GM12891 (cell line): ENCODE measurements at regions not wholly inside any gene's neighbourhood (a gene's known extent, or its start where the extent isn't known, plus 50 kb on each side); places are given as distances from the start of the nearest gene placed in this dataset.

Source experiments
- DNase-seq: peaks from one replicate; pipeline ENCODE4 v3.0.0; 2011; ENCODE audit warnings: low spot score; ENCODE audit not compliant: insufficient read length
- FAIRE-seq: peaks from 2 replicates; lab custom pipeline; 2011; peaks lifted over from hg19 to GRCh38; lab: Jason Lieb, UNC
- PAX5 ChIP-seq: IDR thresholded peaks from 2 replicates; pipeline ENCODE4 v1.6.1; 2011; ENCODE audit warnings: low read length, moderate library complexity, mild to moderate bottlenecking; ENCODE audit not compliant: insufficient read depth, severe bottlenecking
- POLR2A ChIP-seq: IDR thresholded peaks from 2 replicates; pipeline ENCODE4 v1.6.1; 2011; ENCODE audit warnings: low read depth, low read length, control low read depth
- POLR2AphosphoS5 ChIP-seq: IDR thresholded peaks from 2 replicates; pipeline ENCODE4 v1.6.1; 2011; ENCODE audit warnings: low read depth, low read length, control low read depth
- POU2F2 ChIP-seq: IDR thresholded peaks from 2 replicates; pipeline ENCODE4 v1.6.1; 2011; ENCODE audit warnings: low read depth, mild to moderate bottlenecking, control low read depth, low read length, moderate library complexity
- SPI1 ChIP-seq: IDR thresholded peaks from 2 replicates; pipeline ENCODE4 v1.6.1; 2011; ENCODE audit warnings: low read depth, low read length, control low read depth
- TAF1 ChIP-seq: IDR thresholded peaks from 2 replicates; pipeline ENCODE4 v1.6.1; 2011; ENCODE audit warnings: low read depth, low read length, control low read depth

DNA sequence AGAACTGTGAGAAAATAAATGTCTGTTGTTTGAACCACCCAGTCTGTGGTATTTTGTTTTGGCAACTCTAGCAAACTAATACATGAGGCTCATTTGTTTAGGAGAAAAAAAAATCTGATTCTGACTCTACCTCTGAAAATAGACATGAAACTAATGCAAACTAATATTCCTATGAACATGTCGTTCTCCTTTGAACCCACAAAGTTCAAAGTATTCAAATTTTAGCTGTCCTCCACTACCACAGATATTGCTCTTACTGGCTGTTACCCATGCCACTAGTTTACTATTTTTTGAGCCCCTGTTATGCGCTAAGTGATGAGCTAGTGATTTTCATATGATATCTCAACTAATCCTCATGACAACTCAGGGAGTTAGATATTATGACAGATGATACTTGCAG is 58.8 kb upstream of the ZNF804B start:
- FAIRE-seq, result no peak
- no peak for TF ChIP-seq POLR2AphosphoS5
- TF ChIP-seq POU2F2, result no peak
- no peak for TF ChIP-seq PAX5
- no peak for TF ChIP-seq SPI1
- no peak for TF ChIP-seq TAF1
- no peak for TF ChIP-seq POLR2A
- no peak for DNase-seq

DNA sequence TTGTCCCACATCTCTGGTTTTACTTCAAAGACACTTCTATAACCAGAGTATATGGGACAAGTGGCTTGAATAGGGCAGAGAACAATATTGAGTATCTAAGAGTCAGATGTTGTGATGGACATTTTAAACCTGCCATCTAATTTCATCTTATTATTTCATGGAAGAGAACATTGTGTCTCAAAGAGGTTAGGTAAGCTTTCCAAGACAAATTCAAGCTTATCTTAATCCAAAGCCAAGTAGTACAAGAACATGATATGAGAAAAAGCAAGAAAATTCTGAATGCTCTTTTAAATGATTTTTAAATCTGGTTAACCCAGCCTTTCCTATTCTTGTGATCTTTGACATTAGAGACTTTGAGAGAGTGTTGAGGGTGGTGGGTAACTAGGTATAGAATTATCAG is 65.3 kb upstream of the ZNF804B start:
- no peak for DNase-seq
- no peak for TF ChIP-seq POU2F2
- TF ChIP-seq TAF1, result no peak
- no peak for TF ChIP-seq PAX5
- TF ChIP-seq POLR2A, result no peak
- TF ChIP-seq POLR2AphosphoS5, result no peak
- no peak for TF ChIP-seq SPI1
- FAIRE-seq, result no peak

DNA sequence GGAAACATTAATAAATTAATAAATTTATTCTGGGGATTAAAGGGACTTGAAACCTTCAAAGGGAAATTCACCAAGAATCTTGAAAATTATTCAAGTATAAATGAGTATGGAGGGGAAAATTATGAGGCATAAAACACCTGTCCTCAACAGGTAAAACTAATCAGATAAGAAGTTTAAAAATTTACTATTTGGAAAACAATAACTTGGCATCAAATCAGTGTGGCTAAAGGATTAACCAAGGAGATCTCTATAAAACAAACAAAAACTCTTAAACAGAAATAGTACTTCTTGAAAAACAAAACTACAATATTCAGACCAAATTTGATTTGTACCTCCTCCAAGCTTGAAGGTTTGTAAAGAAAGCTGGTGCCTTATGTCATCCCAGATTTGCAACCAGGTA is 66.4 kb upstream of the ZNF804B start:
- TF ChIP-seq POLR2A (no peak), POU2F2 (no peak), TAF1 (no peak), PAX5 (no peak), SPI1 (no peak), POLR2AphosphoS5 (no peak)
- FAIRE-seq (no peak), DNase-seq (no peak)

DNA sequence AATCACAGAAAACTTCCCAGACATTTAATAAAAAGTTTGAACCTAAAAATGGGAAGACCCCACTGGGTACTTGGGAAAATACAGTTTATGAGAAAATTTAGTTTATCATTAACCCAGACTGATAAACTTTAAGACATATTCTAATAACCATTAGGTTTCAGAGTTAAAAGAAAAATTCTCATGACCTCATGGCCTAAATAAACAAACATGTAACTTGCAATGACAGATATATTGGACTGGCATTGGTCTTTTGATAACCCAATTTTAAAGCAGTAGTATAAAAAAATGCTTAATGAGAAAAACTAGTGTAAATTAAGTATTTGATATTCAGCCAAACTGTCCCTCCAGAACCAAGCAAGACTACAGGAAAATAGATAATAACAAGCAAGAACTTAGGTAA is 67.0 kb upstream of the ZNF804B start:
- no peak for DNase-seq
- TF ChIP-seq TAF1, result no peak
- TF ChIP-seq POLR2A, result no peak
- no peak for TF ChIP-seq POLR2AphosphoS5
- TF ChIP-seq PAX5, result no peak
- no peak for TF ChIP-seq POU2F2
- no peak for TF ChIP-seq SPI1
- no peak for FAIRE-seq

DNA sequence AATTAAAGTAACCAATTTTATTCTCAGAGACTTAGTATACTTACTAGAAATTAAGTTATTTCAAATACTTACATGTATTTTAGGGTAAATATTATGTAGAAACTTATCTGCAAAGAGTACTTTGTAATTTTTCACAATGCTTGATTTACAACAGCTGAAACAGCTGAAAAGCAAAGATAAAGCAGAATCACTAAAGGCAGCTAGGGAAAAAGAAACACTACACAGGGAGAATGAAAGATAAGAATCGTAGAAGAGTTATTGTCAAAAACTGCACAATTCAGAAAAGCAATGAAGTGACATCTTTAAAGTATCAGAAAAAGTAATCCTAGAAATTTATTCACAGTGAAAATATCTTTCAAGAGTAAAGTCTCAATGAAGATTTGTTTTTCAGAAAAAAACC is 69.7 kb upstream of the ZNF804B start:
- FAIRE-seq (no peak), DNase-seq (no peak)
- no peak for TF ChIP-seq POLR2A
- no peak for TF ChIP-seq TAF1
- no peak for TF ChIP-seq PAX5
- TF ChIP-seq POU2F2, result no peak
- TF ChIP-seq SPI1, result no peak
- TF ChIP-seq POLR2AphosphoS5, result no peak

DNA sequence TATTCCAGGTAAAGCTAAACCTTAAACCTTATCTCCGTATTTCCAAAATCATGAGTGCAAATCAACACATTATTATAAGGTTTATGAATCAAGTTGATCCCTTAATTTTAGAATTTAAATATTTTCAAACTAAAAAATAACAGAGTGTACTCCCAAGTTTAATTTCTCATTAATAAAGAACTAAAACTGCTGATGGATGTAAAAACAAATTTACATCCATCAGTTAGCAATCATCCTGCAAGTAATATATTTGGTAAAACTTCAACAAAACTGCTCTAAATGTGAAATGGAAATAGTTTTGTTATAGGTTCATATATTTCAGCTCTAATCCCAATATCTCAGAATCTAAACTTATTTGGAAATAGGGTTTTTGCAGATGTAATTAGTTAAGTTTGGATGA is 71.3 kb upstream of the ZNF804B start:
- DNase-seq (no peak), FAIRE-seq (no peak)
- TF ChIP-seq TAF1 (no peak), POLR2A (no peak), POLR2AphosphoS5 (no peak), SPI1 (no peak)

DNA sequence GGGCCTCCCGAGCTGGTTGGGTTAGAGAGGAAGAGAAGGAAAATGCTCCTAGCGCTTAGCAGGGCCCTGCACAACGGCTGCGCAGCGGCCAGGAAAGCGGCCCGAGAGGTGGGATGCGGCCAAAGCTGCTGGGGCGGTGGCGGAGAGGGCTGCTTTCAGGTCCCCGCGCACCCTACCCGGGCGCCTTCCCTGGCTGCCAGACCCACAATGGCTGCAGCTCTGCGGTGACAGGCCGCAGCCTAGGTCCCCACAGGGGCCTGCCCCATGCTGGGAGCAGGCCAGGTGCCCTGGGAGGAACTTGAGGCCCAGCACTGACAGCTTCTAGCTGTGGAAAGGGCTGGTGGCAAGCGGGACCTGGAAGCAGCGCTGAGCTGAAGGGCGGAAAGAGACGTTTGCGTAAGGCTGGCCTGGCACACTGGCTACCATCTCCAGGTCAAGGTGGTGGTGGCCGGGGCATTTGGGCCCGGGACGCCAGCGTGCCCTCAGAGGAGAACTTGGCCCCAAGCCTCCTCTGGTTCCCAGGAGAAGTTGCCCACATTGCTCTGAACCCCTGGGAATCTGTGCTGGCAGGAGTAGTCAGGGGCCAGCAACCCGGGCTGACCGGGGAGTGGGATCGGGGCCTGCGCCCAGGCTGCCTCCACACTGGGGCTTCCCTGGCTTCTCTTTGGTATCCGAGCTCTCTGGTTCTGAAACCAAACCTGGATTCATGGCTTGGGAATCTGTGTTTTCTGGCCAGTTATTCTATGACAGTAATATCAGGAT is 72.9 kb upstream of the ZNF804B start:
- no peak for FAIRE-seq
- no peak for TF ChIP-seq PAX5
- TF ChIP-seq POU2F2, result no peak
- no peak for TF ChIP-seq TAF1
- TF ChIP-seq POLR2AphosphoS5, result no peak
- TF ChIP-seq POLR2A, result no peak
- no peak for TF ChIP-seq SPI1

DNA sequence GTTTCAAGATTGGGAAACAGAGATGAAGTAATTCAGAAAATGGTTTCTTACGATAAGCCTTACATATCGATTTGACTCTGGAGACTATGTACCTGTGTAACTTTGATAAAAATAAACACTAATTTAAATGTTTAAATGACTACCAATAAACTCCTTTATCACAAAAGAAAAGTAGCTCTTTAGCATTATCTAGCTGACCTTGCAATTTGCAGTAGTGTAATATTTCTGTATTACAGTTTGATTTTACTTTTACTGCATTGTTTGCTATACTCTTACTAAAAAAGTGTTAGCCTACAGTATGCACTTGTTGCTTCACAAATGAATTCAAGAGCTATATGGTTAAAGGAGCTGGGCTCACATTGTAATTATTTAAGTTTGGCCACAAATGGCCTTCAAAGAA is 77.8 kb upstream of the ZNF804B start:
- DNase-seq, result no peak
- TF ChIP-seq POLR2A, result no peak
- no peak for TF ChIP-seq POLR2AphosphoS5
- TF ChIP-seq POU2F2, result no peak
- TF ChIP-seq SPI1, result no peak
- no peak for TF ChIP-seq TAF1
- no peak for TF ChIP-seq PAX5
- no peak for FAIRE-seq

More for the DNA sequence above, 72.9 kb upstream of the ZNF804B start:
- DNase-seq, result no peak

DNA sequence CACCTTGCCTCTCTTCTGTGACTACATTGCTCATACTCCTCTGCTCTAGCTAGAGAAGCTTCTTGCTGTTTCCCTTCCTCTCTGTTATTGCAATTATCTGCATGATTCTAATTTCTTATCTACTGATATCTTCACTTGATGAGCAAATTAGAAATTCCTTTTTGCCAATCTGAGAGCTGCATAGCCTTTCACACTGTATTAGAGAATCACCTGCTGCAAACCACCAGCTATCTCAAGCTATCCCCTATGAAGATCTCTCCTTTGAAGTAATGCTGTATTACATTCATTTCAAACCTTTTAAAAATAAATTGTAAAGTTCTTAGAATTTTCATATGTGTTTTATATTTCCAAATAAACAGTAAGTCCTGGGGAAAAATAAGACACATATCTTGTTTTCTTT is 89.0 kb upstream of the ZNF804B start:
- no peak for DNase-seq
- FAIRE-seq, result no peak
- no peak for TF ChIP-seq TAF1
- no peak for TF ChIP-seq SPI1
- no peak for TF ChIP-seq PAX5
- no peak for TF ChIP-seq POU2F2
- TF ChIP-seq POLR2AphosphoS5, result no peak
- no peak for TF ChIP-seq POLR2A

DNA sequence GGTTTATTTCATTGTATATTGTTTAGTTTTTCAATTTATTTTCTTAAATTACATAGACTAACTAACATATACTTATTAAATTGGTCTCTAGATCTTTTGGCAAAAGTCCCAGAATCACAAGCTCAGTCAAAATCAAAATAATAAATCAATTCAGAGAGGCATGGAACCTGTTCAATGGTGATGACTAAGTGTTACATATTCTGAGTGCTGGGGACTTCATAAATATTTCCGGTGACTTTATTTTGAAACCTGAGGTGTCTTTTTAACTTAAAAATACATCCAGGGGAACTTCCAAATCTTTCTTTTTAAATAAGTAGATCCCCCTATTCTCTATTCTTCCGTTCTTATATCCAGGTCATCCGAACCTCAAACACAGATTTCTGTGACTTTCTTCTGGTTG is 89.6 kb upstream of the ZNF804B start:
- TF ChIP-seq POLR2A (no peak), TAF1 (no peak), POU2F2 (no peak), POLR2AphosphoS5 (no peak), SPI1 (no peak)
- DNase-seq, result no peak

More for the DNA sequence above, 89.6 kb upstream of the ZNF804B start:
- FAIRE-seq, result no peak
